Endothelial cell of umbilical vein (primary cell): ENCODE measurements at regions not wholly inside any gene's neighbourhood (a gene's known extent, or its start where the extent isn't known, plus 50 kb on each side); places are given as distances from the start of the nearest gene placed in this dataset.

Experiments used
- TF ChIP-seq, protein P1 (sequence below): IDR thresholded peaks from 2 replicates; pipeline ENCODE4 v1.6.1; 2011; ENCODE audit not compliant: insufficient read depth, insufficient read length
- TF ChIP-seq, protein P2 (sequence below), 2 donors: IDR thresholded peaks; 1 replicate in 1 of 2; 2 replicates in 1 of 2; pipeline ENCODE4 v1.5.1; 2011; ENCODE audit warnings: low read length in 2 of 2, mild to moderate bottlenecking in 2 of 2, moderate library complexity in 2 of 2, control low read depth in 1 of 2, inconsistent platforms in 1 of 2, low read depth in 1 of 2; ENCODE audit not compliant: insufficient read depth in 1 of 2; ENCODE audit errors: extremely low read depth in 1 of 2

DNA sequence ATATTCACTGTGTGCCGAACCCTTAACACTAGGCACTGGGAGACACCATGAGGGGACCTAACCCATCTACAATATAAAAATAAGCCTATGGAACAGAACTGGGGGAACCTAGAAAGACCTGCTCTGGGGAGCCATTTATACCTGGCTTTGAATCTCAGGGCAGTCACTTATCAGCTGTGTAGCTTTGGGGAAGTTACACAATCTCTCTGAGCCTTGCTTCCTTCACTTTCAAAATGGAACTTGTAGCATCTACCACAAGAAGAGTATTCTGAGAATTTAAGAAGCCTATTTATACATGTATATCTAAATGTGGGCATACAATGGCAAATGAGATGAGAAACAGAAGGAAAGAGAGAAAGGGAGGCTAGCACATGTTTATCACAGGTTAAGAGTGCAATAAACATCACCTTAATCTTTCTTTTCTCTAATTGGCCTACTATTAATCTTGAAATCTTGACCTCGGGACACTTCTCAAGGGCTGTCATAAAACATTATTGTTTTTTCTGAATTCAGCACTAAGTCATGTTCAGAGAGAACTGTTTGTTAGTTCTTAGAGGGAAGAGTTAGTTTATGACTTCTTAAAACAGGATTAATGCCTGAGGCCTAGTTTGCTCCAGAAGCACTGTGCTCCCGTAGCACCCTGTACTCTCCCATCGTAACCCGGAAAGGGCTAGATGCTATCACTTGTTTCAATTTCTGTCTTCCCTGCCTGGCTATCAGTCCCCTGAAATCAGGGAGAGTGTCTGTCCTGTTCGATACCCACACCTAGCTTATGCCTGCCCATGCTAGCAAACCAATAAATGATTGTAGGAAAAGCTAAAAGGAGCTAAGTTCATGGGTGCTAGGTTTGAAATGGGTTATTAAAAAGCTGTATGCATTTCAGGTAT, 606.4 kb upstream of the CLINT1 start:
- TF ChIP-seq, protein P1, sequence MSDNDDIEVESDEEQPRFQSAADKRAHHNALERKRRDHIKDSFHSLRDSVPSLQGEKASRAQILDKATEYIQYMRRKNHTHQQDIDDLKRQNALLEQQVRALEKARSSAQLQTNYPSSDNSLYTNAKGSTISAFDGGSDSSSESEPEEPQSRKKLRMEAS: no peak
- TF ChIP-seq, protein P2, sequence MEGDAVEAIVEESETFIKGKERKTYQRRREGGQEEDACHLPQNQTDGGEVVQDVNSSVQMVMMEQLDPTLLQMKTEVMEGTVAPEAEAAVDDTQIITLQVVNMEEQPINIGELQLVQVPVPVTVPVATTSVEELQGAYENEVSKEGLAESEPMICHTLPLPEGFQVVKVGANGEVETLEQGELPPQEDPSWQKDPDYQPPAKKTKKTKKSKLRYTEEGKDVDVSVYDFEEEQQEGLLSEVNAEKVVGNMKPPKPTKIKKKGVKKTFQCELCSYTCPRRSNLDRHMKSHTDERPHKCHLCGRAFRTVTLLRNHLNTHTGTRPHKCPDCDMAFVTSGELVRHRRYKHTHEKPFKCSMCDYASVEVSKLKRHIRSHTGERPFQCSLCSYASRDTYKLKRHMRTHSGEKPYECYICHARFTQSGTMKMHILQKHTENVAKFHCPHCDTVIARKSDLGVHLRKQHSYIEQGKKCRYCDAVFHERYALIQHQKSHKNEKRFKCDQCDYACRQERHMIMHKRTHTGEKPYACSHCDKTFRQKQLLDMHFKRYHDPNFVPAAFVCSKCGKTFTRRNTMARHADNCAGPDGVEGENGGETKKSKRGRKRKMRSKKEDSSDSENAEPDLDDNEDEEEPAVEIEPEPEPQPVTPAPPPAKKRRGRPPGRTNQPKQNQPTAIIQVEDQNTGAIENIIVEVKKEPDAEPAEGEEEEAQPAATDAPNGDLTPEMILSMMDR (IDR thresholded peaks at IDR 0.05; ENCODE audit: extremely low read depth in 1 of 2, insufficient read depth in 1 of 2, low read depth in 1 of 2, low read length in 2 of 2): no peak
